Hematopoietic multipotent progenitor cell treated with erythropoietin and hydrocortisone succinate and interleukin-3 and kit ligand, for 6 days (in vitro differentiated cells): ENCODE measurements at regions not wholly inside any gene's neighbourhood (a gene's known extent, or its start where the extent isn't known, plus 50 kb on each side); places are given as distances from the start of the nearest gene placed in this dataset.
"Not testable (repeated sequence)": the region's sequence is repeated elsewhere in the genome, so short reads cannot be mapped to it uniquely, and the experiment has no call there.

Experiments
- DNase-seq: peaks from one replicate; pipeline ENCODE4 v3.0.0-alpha.2; 2015

GRCh38 chr4:67035986-67036385 is 509.3 kb downstream of the CENPC start:
- no peak for DNase-seq

- DNase-seq = no peak
Observed at GRCh38 chr4:67035501-67035900, 509.8 kb downstream of the CENPC start.

- DNase-seq = no peak
Observed at GRCh38 chr4:67030636-67031035, 514.7 kb downstream of the CENPC start.

GRCh38 chr4:67020438-67020797 is 524.9 kb downstream of the CENPC start:
- no peak for DNase-seq

GRCh38 chr4:67019686-67020437 is 525.4 kb downstream of the CENPC start:
- no peak for DNase-seq

- DNase-seq = no peak
Observed at GRCh38 chr4:67014592-67014991, 530.7 kb downstream of the CENPC start.

GRCh38 chr4:67006791-67007190 is 538.5 kb downstream of the CENPC start:
- no peak for DNase-seq

GRCh38 chr4:66991521-66991920 is 553.8 kb downstream of the CENPC start:
- no peak for DNase-seq

- no peak for DNase-seq
Observed at GRCh38 chr4:66974665-66975064, 570.6 kb downstream of the CENPC start.

GRCh38 chr4:66972087-66972486 is 573.2 kb downstream of the CENPC start:
- no peak for DNase-seq

- no peak for DNase-seq
Observed at GRCh38 chr4:66964467-66964866, 580.8 kb downstream of the CENPC start.

GRCh38 chr4:66963084-66963483 is 582.2 kb downstream of the CENPC start:
- DNase-seq = no peak

- DNase-seq = no peak
Observed at GRCh38 chr4:66959207-66959606, 586.1 kb downstream of the CENPC start.

GRCh38 chr4:66956852-66957251 is 588.5 kb downstream of the CENPC start:
- DNase-seq = no peak

GRCh38 chr4:66956426-66956825 is 588.9 kb downstream of the CENPC start:
- DNase-seq = no peak

GRCh38 chr4:66955784-66956183 is 589.5 kb downstream of the CENPC start:
- no peak for DNase-seq

- peak; percentile 22 for DNase-seq
Observed at GRCh38 chr4:66949419-66949818, 595.9 kb downstream of the CENPC start.

- DNase-seq = no peak
Observed at GRCh38 chr4:66946761-66947160, 598.5 kb downstream of the CENPC start.

GRCh38 chr4:66943112-66943511 is 602.2 kb downstream of the CENPC start:
- DNase-seq = no peak

- DNase-seq = not testable (repeated sequence)
Observed at GRCh38 chr4:66931981-66932380, 613.3 kb downstream of the CENPC start.

- DNase-seq = no peak
Observed at GRCh38 chr4:66930206-66930605, 615.1 kb downstream of the CENPC start.

GRCh38 chr4:66929748-66930147 is 615.6 kb downstream of the CENPC start:
- no peak for DNase-seq

- DNase-seq = not testable (repeated sequence)
Observed at GRCh38 chr4:66928881-66929280, 616.4 kb downstream of the CENPC start.

GRCh38 chr4:66927937-66928336 is 617.4 kb downstream of the CENPC start:
- DNase-seq = no peak

GRCh38 chr4:66926687-66927086 is 618.6 kb downstream of the CENPC start:
- no peak for DNase-seq
